ENCODE measurements at regions not wholly inside any gene's neighbourhood (a gene's known extent, or its start where the extent isn't known, plus 50 kb on each side); places are given as distances from the start of the nearest gene placed in this dataset.

GRCh38 chr2:204161886-204162285, 225.3 kb downstream of the ICOS start:
- TF ChIP-seq, protein P1, sequence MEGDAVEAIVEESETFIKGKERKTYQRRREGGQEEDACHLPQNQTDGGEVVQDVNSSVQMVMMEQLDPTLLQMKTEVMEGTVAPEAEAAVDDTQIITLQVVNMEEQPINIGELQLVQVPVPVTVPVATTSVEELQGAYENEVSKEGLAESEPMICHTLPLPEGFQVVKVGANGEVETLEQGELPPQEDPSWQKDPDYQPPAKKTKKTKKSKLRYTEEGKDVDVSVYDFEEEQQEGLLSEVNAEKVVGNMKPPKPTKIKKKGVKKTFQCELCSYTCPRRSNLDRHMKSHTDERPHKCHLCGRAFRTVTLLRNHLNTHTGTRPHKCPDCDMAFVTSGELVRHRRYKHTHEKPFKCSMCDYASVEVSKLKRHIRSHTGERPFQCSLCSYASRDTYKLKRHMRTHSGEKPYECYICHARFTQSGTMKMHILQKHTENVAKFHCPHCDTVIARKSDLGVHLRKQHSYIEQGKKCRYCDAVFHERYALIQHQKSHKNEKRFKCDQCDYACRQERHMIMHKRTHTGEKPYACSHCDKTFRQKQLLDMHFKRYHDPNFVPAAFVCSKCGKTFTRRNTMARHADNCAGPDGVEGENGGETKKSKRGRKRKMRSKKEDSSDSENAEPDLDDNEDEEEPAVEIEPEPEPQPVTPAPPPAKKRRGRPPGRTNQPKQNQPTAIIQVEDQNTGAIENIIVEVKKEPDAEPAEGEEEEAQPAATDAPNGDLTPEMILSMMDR (IDR thresholded peaks at IDR 0.05), result no peak
- TF ChIP-seq POLR2A (IDR thresholded peaks at IDR 0.05), result no peak

Data from right lobe of liver (tissue), 4 donors.